Right cardiac atrium (tissue), 5 donors: ENCODE measurements at regions not wholly inside any gene's neighbourhood (a gene's known extent, or its start where the extent isn't known, plus 50 kb on each side); places are given as distances from the start of the nearest gene placed in this dataset.

Experiments
- ATAC-seq, 2 donors: fragments of 200-7000 bp; cut with Tn5 transposase; one replicate each; pipeline versions ENCODE4 v1.8.0 to v1.9.1; 2020; ENCODE audit warnings: moderate library complexity in 2 of 2, mild to moderate bottlenecking in 1 of 2
- DNase-seq, 3 donors: peaks; one replicate each; pipeline ENCODE4 v3.0.0-alpha.2; 2020
- H3K27ac ChIP-seq: one replicate; pipeline ENCODE4 v1.5.1; 2013; ENCODE audit warnings: mild to moderate bottlenecking, low read length, control low read depth, moderate library complexity
- H3K27me3 ChIP-seq: one replicate; pipeline ENCODE4 v1.6.1; 2013; ENCODE audit not compliant: control insufficient read depth, insufficient read depth
- H3K4me1 ChIP-seq: one replicate; pipeline ENCODE4 v1.6.1; 2013; ENCODE audit warnings: low read length; ENCODE audit not compliant: control insufficient read depth, insufficient read depth
- H3K4me3 ChIP-seq: one replicate; pipeline ENCODE4 v1.5.1; 2013; ENCODE audit warnings: low read length, control low read depth
- H3K9me3 ChIP-seq: one replicate; pipeline ENCODE4 v1.6.1; 2013; ENCODE audit warnings: low read length; ENCODE audit not compliant: control insufficient read depth
- WGBS: extraction: QIAGEN DNeasy Blood & Tissue Kit; methylation state at CpG from one replicate; pipeline ENCODE4 v1.1.7; 2013; 5-methylcytosine and 5-hydroxymethylcytosine counted together
- intact Hi-C, 4 donors: fragments of 100-400 bp; cut with DNase I; formaldehyde crosslinking; loops; one replicate each; pipeline versions ENCODE4 v1.11.0 to v1.14.0; 2022 to 2023
- donor health status: healthy with polysubstance abuse.
- donor health status: DM: no; HTN: yes; CAD: no.
- donor health status: DM: no; HTN: no; CAD: no.
- donor health status: DM: no; HTN: yes; CAD: no; lungs with severe emphysema.
- donor health status: DM: yes; HTN: yes; CAD: no.

DNA sequence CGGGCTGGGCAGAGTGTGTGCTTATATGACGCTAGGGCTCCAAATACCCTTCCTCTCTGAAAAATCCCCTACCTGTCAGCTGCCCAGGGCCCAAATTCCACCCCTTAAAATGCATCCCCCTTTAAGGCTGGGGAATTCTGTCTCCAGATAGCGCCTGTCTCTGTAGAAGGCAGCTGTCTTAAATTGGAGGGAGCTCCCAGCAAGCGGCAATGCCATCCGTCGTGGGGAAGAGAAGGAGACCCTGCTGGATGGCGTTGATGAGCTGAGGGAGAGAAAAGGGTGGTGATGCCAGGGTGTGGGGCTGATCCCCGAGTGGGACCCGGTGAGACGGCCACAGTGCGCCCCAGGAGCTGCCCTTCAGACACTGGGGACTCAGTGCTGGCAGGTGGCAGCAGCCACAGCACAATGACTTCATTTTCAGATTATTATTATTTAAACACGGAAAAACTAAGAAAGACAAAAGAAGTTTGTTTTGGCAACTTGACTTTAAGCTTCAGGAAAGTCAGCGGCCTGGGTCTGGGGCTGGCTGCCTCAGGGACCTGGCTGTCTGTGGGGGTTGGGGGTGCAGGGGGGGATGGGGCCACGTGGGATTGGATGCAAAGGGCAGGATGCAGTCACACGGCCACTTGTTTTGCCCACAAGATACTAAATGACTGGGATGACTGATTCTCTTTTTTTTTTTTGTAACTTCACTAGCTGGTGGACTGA lies 152.8 kb downstream of the TFCP2L1 start:
- DNase-seq (no peak), ATAC-seq (no peak)
- intact Hi-C loops = no loop called here
- Histone ChIP-seq H3K27me3 (no peaks in the 10 kb centered on the region), H3K9me3 (no peaks in the 10 kb centered on the region), H3K4me1 (no peaks in the 10 kb centered on the region), H3K4me3 (no peak overlapping the region), H3K27ac (no peak overlapping the region)
- WGBS = 61% methylated on average over 15 of the region's 15 CpGs

- Histone ChIP-seq H3K9me3 (no peaks in the 10 kb centered on the region), H3K27ac (no peak overlapping the region), H3K4me3 (no peak overlapping the region), H3K27me3 (no peaks in the 10 kb centered on the region), H3K4me1 (no peaks in the 10 kb centered on the region)
- intact Hi-C loops = no loop called here
- 47% methylated on average over 6 of the region's 6 CpGs for WGBS
- no peak for ATAC-seq
- no peak for DNase-seq
These were observed 152.3 kb downstream of the TFCP2L1 start for GRCh38 chr2:121132762-121133107.

DNA sequence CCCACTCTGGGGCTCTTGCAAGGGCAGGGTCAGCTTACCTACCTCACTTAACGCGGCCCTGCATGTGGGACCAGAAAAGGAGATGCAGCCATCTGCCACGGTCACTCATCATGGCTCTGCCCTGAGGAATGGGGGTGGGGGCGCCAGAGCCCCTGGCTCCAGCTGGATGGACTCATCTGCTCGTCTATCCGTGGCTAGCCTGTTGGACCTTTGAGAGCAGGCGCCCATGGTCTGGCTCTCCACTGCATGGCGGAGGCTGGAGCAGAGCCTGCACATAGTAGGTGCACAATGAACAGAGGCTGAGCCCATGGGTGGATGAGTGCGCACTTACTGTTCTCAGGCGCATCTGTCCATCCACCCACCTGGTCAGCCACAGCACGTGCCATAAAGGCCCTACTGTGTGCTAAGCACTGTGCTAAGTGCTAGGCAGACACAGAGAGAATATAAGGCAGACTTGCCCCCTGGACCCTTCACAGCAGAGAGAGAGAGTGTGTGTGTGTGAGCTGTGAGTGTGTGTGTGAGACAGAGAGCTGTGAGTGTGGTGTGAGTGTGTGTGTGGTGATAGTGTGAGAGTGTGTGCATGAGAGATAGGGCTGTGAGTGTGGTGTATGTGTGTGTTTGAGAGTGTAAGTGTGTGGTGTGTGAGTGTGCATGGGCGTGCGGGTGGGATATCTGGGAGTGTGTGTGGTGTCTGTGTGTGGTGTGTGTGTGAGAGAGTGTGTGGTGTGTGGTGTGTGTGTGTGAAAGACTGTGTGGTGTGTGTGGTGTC lies 151.3 kb downstream of the TFCP2L1 start:
- ATAC-seq (no peak), DNase-seq (no peak)
- Histone ChIP-seq H3K27ac (no peak overlapping the region), H3K9me3 (no peaks in the 10 kb centered on the region), H3K4me1 (no peaks in the 10 kb centered on the region), H3K27me3 (no peaks in the 10 kb centered on the region), H3K4me3 (no peak overlapping the region)
- 84% methylated on average over 13 of the region's 13 CpGs for WGBS
- intact Hi-C loops = no loop called here

DNA sequence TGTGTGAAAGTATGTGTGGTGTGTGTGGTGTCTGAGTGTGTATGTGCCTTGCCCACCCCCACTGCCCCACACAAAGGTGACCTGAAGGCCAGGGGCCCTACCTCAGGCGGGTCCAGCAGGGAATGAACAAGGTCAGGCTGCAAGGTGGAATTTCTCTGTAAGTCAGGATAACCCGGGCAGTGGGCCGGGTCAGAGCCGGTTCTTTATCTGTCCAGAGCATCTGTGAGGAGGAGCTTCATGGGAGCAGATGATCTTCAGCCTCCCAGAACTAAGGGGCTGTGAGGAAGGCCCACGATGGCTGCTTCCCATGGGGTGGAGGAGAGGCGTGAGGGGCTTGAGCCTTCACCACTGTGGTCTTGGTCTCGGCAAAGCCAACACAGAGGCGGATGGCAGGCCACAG lies 150.3 kb downstream of the TFCP2L1 start:
- intact Hi-C loops = no loop called here
- Histone ChIP-seq H3K4me3 (no peak overlapping the region), H3K9me3 (no peaks in the 10 kb centered on the region), H3K27me3 (no peaks in the 10 kb centered on the region), H3K4me1 (no peaks in the 10 kb centered on the region), H3K27ac (no peak overlapping the region)
- DNase-seq (no peak), ATAC-seq (no peak)
- 81% methylated on average over 8 of the region's 8 CpGs for WGBS

GRCh38 chr2:121135168-121135853 lies 149.7 kb downstream of the TFCP2L1 start:
- DNase-seq = no peak
- intact Hi-C loops = no loop called here
- no peaks in the 10 kb centered on the region for H3K4me1 ChIP-seq
- ATAC-seq = no peak
- no peaks in the 10 kb centered on the region for H3K27me3 ChIP-seq
- H3K9me3 ChIP-seq = peaks cover under 1% of the 10 kb centered on the region
- H3K4me3 ChIP-seq = no peak overlapping the region
- 48% methylated on average over 2 of the region's 2 CpGs for WGBS
- no peak overlapping the region for H3K27ac ChIP-seq

GRCh38 chr2:121136323-121136722 lies 148.7 kb downstream of the TFCP2L1 start:
- no peak overlapping the region for H3K4me3 ChIP-seq
- H3K4me1 ChIP-seq = no peaks in the 10 kb centered on the region
- intact Hi-C loops = no loop called here
- WGBS = 79% methylated on average over 3 of the region's 3 CpGs
- no peak overlapping the region for H3K27ac ChIP-seq
- no peak for ATAC-seq
- H3K27me3 ChIP-seq = no peaks in the 10 kb centered on the region
- peaks cover 2% of the 10 kb centered on the region for H3K9me3 ChIP-seq
- no peak for DNase-seq

DNA sequence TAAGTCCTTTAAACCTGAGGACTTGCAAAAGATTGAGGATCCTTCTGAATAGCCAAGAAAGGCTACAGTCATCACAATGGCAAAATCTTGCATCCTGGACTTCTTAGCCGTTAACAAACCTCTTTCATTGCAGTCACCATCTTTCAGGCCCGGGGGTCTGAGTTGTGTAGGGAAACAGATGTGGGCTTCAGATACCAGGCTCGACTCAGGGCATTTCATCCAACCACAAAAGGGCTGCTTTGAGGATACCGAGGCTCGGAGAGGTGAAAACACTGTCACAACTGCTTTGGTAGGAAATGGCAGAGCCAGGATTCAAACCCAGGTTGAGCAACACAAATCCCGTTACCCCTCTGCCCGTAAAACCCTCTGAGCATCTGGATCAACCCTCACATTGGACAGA lies 147.4 kb downstream of the TFCP2L1 start:
- Histone ChIP-seq H3K4me3 (no peak overlapping the region), H3K27me3 (no peaks in the 10 kb centered on the region), H3K4me1 (no peaks in the 10 kb centered on the region), H3K27ac (no peak overlapping the region), H3K9me3 (peaks cover 2% of the 10 kb centered on the region)
- ATAC-seq = no peak
- intact Hi-C loops = no loop called here
- 80% methylated on average over 7 of the region's 7 CpGs for WGBS
- DNase-seq = no peak

GRCh38 chr2:121140734-121141133 lies 144.3 kb downstream of the TFCP2L1 start:
- no peaks in the 10 kb centered on the region for H3K27me3 ChIP-seq
- H3K9me3 ChIP-seq = peaks cover 2% of the 10 kb centered on the region
- H3K4me1 ChIP-seq = no peaks in the 10 kb centered on the region
- no peak overlapping the region for H3K4me3 ChIP-seq
- ATAC-seq = no peak
- WGBS = 85% methylated on average over 3 of the region's 3 CpGs
- DNase-seq = no peak
- intact Hi-C loops = no loop called here
- no peak overlapping the region for H3K27ac ChIP-seq

- 87% methylated on average over 2 of the region's 2 CpGs for WGBS
- Histone ChIP-seq H3K4me3 (no peak overlapping the region), H3K9me3 (peaks cover 2% of the 10 kb centered on the region), H3K4me1 (no peaks in the 10 kb centered on the region), H3K27ac (no peak overlapping the region), H3K27me3 (no peaks in the 10 kb centered on the region)
- DNase-seq (no peak), ATAC-seq (no peak)
- intact Hi-C loops = no loop called here
These were observed 142.6 kb downstream of the TFCP2L1 start for GRCh38 chr2:121142452-121142851.

DNA sequence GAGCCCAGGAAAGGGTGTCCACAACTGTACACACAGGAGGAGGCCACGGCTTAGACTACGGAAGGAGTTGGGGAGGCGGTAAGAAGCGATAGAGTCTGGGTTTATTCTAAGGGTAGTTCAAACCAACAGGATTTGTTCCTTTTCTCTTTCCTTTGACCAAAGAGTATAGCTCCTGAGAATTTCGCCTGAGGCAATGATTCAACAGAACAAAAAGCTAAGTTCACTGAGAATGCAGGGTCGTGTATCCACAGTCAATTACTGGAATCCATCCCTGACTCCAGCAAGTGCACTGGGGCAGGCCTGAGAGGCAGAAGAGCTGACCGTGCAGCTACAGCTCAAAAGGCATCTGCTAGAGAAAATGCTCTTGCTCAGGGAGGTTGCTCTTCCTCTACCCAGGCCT lies 140.9 kb downstream of the TFCP2L1 start:
- no peak overlapping the region for H3K4me3 ChIP-seq
- ATAC-seq = no peak
- H3K27ac ChIP-seq = no peak overlapping the region
- DNase-seq = no peak
- no peaks in the 10 kb centered on the region for H3K27me3 ChIP-seq
- intact Hi-C loops = no loop called here
- H3K4me1 ChIP-seq = no peaks in the 10 kb centered on the region
- WGBS = 83% methylated on average over 7 of the region's 7 CpGs
- H3K9me3 ChIP-seq = peaks cover 2% of the 10 kb centered on the region

- Histone ChIP-seq H3K4me3 (no peak overlapping the region), H3K9me3 (no peaks in the 10 kb centered on the region), H3K27me3 (no peaks in the 10 kb centered on the region), H3K4me1 (peaks cover 4% of the 10 kb centered on the region), H3K27ac (no peak overlapping the region)
- ATAC-seq (peak in 1 of 2 donors; percentile 30), DNase-seq (no peak)
- intact Hi-C loops = no loop called here
- WGBS = 77% methylated on average over 5 of the region's 5 CpGs
These were observed 138.4 kb downstream of the TFCP2L1 start for GRCh38 chr2:121146630-121147029.
